ENCODE measurements at regions not wholly inside any gene's neighbourhood (a gene's known extent, or its start where the extent isn't known, plus 50 kb on each side); places are given as distances from the start of the nearest gene placed in this dataset.

DNA sequence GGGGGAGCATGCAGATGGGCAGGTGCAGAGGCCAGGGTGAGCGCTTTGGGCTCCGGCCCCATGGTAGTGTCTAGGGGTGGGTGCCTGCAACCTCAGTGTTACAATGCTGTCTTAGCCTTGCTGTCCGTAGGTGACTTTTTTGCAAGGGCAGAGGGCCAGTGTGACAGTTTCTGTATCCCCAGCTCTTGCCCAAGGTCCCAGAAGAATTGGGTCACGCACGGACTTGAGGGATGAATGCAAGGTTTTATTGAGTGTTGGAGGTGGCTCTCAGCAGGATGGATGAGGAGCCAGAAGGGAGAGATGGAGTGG lies 492.5 kb downstream of the AGTPBP1 start:
- no peak for DNase-seq

GRCh38 chr9:85248514-85249312 lies 493.0 kb downstream of the AGTPBP1 start:
- DNase-seq = no peak

DNA sequence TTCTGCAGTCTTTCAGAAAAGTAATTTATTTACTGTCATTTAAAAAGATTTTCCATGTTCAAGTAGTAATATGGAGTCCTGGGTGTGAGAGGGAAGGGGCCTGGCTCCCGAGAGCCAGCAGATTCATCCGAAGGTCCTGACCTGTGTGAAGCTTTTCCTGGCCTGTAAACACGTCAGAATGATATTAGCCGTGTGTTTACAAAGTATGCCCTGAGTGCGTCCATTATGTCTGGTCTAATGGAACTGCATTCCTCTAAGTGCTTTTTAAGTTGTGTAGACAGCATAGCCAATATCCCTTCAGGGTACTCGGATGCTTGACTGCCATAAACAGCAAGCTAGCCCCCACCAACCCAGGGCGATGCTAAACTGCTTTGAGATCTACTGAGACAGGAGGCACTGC lies 495.2 kb downstream of the AGTPBP1 start:
- DNase-seq = no peak

DNA sequence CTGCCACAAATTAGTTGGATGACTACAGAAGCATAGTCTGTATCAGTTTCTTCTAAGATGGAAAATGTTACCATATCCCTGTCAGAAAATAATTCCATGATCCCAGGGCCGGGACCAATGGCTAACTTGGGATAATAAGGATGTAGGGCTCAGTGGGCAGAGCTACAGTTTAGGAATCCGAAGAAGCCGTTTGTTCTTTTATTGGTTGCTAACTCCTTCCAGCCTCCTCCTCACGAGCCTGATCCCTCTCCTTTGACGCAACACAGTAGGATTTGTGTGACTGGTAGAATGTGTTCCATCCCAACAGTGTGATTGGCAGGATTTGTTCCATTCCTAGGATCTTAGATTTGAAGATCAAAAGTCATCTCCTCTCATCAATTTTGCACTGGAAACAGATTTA lies 496.9 kb downstream of the AGTPBP1 start:
- DNase-seq = no peak

GRCh38 chr9:85243977-85244376 lies 497.8 kb downstream of the AGTPBP1 start:
- no peak for DNase-seq

GRCh38 chr9:85237478-85237877 lies 504.3 kb downstream of the AGTPBP1 start:
- DNase-seq = no peak

DNA sequence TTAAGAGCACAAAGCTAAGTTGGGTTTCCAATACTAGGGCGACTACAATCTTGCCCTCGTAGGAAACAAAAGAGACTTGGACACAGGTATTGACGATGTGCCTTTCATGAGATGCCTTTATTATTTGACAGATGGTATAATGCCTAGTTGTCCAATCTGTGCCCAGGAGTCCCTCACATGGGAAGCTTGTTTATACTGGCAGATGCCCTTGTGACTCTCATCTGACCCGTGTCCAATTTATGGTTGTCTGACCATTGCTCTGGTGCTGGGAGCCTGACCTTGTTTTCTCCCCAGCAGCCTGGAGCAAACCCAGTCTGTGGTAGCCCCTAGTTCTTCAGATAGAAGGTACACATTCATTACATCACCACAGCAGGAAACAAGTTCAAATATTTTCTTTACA lies 511.7 kb downstream of the AGTPBP1 start:
- no peak for DNase-seq

DNA sequence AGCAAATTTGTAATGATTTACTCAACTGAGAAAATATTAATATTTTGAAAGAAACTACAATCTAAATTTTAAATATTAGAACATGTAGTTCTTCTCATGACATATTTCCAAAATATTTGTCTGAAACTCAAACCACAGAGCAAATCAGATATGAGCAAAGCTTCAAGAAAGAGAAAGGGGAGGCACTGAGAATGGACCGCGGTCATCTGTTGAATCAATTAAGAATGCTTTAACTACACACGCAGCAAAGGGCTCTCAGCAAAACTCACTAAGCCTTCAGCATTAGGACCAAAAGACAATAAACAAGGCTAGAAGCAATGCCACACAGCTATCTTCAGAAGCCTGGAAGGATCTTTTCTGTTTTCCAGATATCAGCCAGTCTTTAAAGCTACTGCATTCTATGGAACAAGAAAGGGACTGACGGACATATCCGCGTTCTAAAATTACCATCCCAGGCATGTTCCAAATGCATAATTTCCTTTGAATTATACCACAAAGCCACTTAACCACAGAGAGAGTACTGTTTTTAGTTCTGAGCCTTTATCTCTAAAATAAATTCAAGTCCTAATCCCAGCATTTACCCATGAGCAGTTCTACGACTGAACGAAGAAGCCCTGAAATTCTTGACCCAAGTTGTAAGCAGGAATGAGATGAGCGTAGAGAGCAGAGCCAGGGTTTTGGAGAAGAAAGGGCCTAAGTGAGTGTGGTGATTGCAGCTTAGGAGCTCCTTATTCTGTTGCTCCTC lies 513.5 kb downstream of the AGTPBP1 start:
- no peak for DNase-seq

- DNase-seq = no peak
Measured at GRCh38 chr9:85225180-85225579, 516.6 kb downstream of the AGTPBP1 start.

DNA sequence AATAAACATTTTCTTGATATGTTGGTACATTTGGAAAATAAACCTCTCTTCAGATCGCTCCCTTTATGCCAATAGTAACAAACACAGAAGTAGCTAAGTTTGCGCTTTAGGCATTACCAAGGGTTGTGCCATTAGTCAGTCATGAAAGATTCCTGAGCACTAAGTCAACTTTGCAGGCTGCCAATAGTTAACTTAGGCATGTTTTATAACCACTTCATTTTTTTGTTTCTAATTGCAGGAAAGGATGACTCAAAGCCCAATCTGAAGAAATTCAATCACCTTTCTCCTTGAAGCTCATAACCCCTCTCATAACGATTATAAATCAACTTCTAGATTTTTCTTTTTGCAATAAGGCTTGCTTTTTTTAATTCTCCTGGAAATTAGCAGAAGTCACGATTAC lies 517.0 kb downstream of the AGTPBP1 start:
- DNase-seq = no peak

DNA sequence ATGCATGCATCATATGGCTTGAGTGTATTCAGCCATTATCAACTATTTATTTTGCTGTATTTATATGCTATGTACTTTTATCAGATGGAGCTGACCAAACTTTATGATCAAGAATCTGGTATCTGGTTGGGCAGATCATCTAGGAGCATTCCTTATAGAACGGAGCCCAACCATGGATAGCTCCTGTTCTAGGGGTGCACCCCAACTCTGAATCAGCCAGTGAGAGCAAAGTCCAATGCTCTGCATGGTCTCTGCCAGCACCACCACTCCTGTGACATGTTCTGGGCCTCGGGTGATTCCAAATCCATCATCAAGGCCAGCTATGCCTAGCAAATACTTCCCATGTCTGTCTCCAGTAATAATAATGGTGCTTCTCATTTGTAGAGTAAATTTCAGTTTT lies 517.5 kb downstream of the AGTPBP1 start:
- no peak for DNase-seq

GRCh38 chr9:85223506-85224125 lies 518.1 kb downstream of the AGTPBP1 start:
- DNase-seq = no peak

DNA sequence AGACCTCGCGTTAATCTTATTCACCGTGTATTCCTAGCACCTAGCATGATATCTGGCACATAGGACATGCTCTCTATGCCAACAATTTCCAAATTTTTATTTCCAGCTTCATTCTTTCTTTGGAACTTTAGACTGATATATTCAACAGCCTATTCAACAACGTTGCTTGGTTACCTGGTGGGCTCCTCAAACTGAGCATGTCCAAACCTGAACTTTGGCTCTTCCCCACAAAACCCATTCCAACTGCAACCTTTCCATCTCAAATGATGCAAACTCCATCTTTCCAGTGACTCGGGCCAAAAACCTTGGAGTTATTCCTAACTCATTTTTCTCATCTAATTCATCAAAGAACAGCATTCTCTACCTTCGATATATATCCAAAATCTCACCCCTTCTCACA lies 525.2 kb downstream of the AGTPBP1 start:
- no peak for DNase-seq

DNA sequence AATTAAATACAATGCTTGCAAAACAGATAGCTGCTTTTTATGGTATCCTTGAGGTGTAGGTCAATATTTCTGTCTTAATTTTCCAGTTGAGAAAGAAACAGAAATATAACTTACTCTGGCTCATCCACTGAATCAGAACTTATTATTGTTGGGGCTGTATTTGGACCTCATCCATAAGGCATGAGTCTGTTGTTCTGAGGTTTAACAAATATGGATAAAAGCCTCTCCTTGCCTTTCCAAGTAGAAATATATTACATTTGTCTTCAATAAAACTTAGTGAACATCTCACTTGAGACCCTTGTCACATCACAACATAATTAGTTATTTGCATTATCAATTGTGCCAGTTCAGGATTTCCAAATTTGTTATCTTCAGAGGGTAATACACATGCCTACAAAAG lies 525.8 kb downstream of the AGTPBP1 start:
- DNase-seq = no peak

GRCh38 chr9:85215416-85215815 lies 526.3 kb downstream of the AGTPBP1 start:
- no peak for DNase-seq

GRCh38 chr9:85213650-85214607 lies 527.8 kb downstream of the AGTPBP1 start:
- no peak for DNase-seq

- no peak for DNase-seq
Measured at GRCh38 chr9:85212887-85213286, 528.9 kb downstream of the AGTPBP1 start.

DNA sequence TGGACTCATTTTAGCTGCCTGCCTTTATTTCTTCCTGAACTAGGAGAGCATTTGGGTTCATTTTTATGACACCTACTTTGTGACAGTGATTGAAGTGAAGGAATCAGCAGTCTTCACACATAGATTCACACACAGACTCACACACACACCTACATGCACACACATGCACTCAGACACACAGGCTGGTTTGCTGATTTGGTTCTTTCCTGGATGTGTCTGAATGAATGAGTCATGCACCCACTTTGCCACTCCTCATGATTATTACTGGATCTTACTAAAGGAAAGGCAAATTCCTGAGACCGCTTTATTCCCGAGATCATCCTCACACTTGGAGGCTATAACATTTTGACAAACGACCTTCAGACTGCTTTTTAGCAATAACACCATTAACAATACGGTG lies 529.5 kb downstream of the AGTPBP1 start:
- DNase-seq = no peak

DNA sequence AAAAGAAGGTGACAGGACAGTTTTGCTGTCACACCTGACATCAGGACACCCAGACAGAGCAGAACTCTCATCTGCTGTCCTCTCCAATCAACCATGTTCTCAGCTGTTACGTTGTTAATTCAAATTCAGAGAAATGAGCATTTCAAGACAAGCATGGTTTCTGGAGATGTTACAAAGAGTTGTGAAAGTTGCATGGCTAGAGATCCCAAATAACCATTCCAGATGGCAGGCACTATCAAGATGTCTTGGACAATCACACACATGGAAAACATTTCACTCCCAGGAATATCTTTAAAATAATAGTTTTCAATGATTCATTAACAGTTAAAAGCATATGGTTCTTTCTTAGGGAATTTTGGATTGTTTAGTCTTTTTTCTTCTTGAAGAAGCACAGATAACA lies 533.1 kb downstream of the AGTPBP1 start:
- no peak for DNase-seq

DNA sequence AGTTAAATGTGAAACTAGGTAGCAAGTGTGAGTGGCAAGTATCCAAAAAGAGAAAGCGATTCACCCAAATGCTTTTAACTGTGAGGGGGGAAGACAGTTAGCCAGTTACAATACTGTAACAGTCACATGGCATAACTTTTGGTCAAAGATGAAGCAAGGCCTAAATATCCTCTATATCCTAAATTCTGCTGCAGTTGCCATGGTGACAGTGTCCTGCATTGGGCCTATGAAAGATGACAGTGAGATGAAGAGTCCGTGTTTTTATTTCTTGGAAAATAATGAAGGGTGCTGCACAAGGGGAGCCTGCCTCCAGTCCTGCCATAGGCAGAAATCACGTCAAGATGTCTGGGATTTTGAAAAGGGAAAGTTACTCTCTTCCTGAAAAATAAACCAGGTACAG lies 534.6 kb downstream of the NTRK2 start:
- no peak for DNase-seq

DNA sequence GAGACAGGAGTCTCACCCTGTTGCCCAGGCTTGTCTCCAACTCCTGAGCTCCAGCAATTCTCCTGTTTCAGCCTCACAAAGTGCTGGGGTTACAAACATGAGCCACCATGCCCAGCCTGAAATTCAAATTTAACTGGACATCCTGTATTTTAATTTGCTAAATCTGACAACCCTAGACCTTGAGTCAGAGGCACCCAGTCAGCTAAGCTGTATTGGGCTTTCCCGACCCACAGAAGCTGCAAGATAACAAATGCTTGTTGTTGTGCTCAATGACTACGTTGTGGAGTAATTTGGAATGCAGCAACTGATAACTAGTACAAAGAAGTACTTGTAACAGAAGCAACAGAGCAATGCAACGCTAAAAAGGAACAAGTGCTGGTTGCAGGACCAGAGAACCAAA lies 533.1 kb downstream of the NTRK2 start:
- no peak for DNase-seq

DNA sequence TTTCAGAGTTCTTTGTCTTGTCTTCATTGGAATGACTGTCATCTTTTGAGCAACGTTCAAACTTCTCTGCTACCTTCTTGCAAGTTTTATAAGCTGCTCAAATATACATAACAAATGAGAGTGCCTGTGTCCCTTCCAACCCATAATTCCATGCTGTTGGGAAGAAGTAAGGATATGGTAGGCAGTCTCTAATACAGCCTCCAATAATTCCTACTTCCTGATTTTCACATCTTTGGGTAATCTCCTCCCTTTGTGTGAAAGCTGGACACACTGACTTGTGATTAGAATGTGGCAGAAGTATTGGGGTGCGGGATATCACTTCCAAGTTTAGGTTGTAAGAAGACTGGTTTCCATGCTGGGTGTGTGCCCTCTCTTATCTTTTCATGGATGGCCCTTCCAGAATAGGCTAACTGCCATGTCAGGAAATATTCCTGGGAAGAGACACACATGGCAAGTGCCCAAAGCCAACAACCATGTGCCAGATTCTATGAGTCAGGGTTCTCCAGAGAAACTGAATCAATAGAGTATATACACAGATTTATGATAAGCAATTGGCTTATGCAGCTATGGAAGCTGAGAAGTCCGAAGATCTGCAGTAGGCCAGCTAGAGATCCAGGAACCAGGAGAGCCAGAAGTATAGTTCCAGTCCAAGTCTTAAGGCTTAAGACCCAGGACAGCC lies 531.3 kb downstream of the NTRK2 start:
- DNase-seq = no peak

All from NCI-H510A (cell line).